Activated B cell treated with CpG ODN at 0.5 μM for 24 hours (primary cell): ENCODE measurements at regions not wholly inside any gene's neighbourhood (a gene's known extent, or its start where the extent isn't known, plus 50 kb on each side); places are given as distances from the start of the nearest gene placed in this dataset.
"Not testable (repeated sequence)": the region's sequence is repeated elsewhere in the genome, so short reads cannot be mapped to it uniquely, and the experiment has no call there.

ENCODE experiments used
- ATAC-seq: fragments of 200-7000 bp; cut with Tn5 transposase; one replicate; pipeline ENCODE4 v1.10.0; 2021; ENCODE audit warnings: low read depth, mild to moderate bottlenecking, moderate library complexity
- CTCF ChIA-PET: fragments of 350-600 bp; sonication (Branson Sonifier 250); formaldehyde crosslinking; loops from one replicate; lab custom pipeline; 2021; ENCODE audit warnings: antibody characterized with exemption; lab: Charles Lee
- POLR2A ChIA-PET: fragments of 350-600 bp; sonication (Branson Sonifier 250); formaldehyde crosslinking; loops from one replicate; lab custom pipeline; 2021; ENCODE audit warnings: antibody characterized with exemption; lab: Charles Lee
- DNase-seq: peaks from one replicate; pipeline ENCODE4 v3.0.0; 2022
- H3K27ac Mint-ChIP-seq: one replicate; pipeline ENCODE4 v1.8.0; 2020; ENCODE audit warnings: mixed read lengths
- H3K27me3 Mint-ChIP-seq: one replicate; pipeline ENCODE4 v1.8.0; 2021; ENCODE audit warnings: mixed read lengths
- H3K36me3 Mint-ChIP-seq: one replicate; pipeline ENCODE4 v1.8.0; 2021; ENCODE audit warnings: low read depth, mixed read lengths
- H3K4me1 Mint-ChIP-seq: one replicate; pipeline ENCODE4 v1.8.0; 2021; ENCODE audit warnings: mixed read lengths
- H3K4me3 Mint-ChIP-seq: one replicate; pipeline ENCODE4 v1.8.0; 2020; ENCODE audit warnings: mild to moderate bottlenecking, mixed read lengths
- H3K9me3 Mint-ChIP-seq: one replicate; pipeline ENCODE4 v1.8.0; 2020; ENCODE audit warnings: mixed read lengths
- intact Hi-C: fragments of 100-400 bp; cut with micrococcal nuclease; formaldehyde crosslinking; loops from one replicate; pipeline ENCODE4 v1.15.1; 2024
- TF ChIP-seq, protein P1 (sequence below): fragments of 200-600 bp; IDR thresholded peaks from one replicate; pipeline ENCODE4 v1.8.0; 2022; ENCODE audit warnings: antibody characterized with exemption, mild to moderate bottlenecking

DNA sequence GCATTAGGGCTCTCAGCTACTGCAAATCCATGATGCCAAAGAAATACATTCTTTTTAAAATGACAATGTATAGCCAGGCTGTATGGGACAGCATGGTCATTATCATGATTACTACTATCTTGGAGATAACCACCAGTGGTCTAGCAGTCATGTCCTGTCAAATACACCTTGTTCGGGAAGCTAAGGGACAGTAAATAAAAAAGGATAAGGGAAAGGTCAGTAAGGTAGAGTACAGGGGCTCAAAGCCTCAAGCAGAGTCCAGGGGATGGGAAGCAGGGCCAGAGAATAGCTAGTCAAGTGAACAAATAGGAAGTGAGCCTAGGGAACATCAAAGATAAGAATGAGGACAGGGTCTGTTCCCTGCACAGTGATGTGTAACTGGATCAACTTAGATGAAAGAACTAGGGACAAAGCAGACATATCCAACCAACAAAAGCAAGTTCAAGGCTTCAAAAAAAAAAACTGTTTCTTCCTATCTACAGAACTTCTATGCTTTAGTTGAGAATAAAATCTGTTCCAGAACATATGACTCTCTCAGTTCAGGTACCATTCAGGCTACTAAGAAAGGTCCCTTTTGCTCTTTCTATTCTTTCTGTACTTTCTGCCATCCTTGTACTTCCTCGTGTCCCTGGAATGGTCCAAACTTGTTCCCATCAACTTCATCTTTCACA, 62.9 kb upstream of the EHBP1 start:
- ChIA-PET POLR2A (no interaction called here), CTCF (no interaction called here)
- H3K36me3 Mint-ChIP-seq = no peaks in the 10 kb centered on the region
- intact Hi-C loops = no loop called here
- no peak overlapping the region for H3K27ac Mint-ChIP-seq
- H3K4me3 Mint-ChIP-seq = no peak overlapping the region
- H3K9me3 Mint-ChIP-seq = peaks cover 2% of the 10 kb centered on the region
- H3K27me3 Mint-ChIP-seq = no peaks in the 10 kb centered on the region
- TF ChIP-seq, protein P1, sequence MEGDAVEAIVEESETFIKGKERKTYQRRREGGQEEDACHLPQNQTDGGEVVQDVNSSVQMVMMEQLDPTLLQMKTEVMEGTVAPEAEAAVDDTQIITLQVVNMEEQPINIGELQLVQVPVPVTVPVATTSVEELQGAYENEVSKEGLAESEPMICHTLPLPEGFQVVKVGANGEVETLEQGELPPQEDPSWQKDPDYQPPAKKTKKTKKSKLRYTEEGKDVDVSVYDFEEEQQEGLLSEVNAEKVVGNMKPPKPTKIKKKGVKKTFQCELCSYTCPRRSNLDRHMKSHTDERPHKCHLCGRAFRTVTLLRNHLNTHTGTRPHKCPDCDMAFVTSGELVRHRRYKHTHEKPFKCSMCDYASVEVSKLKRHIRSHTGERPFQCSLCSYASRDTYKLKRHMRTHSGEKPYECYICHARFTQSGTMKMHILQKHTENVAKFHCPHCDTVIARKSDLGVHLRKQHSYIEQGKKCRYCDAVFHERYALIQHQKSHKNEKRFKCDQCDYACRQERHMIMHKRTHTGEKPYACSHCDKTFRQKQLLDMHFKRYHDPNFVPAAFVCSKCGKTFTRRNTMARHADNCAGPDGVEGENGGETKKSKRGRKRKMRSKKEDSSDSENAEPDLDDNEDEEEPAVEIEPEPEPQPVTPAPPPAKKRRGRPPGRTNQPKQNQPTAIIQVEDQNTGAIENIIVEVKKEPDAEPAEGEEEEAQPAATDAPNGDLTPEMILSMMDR = no peak
- no peaks in the 10 kb centered on the region for H3K4me1 Mint-ChIP-seq
- no peak for ATAC-seq
- DNase-seq = no peak

DNA sequence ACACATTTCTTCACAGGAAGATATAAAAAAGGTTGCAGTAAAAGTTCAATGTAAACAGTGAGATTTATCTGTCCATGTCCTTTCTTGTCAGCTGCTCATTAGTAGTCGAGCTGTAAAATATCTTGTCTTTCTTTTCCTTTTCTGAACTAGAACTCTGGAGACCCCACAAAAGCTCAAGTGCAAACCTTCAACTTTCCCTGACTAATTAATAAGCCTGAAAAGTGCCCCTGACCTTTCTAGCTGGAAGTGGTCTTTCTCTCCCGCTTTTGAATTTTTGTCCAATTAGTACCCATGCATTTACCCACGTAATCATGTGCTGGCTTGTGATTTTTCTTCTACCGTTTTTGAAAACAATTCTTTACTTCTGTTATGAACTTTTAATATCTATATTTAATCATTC, 63.6 kb upstream of the EHBP1 start:
- no peak overlapping the region for H3K4me3 Mint-ChIP-seq
- H3K36me3 Mint-ChIP-seq = no peaks in the 10 kb centered on the region
- H3K9me3 Mint-ChIP-seq = peaks cover 2% of the 10 kb centered on the region
- H3K27me3 Mint-ChIP-seq = no peaks in the 10 kb centered on the region
- no peak overlapping the region for H3K27ac Mint-ChIP-seq
- POLR2A ChIA-PET = no interaction called here
- ATAC-seq = no peak
- TF ChIP-seq, protein P1 = no peak
- H3K4me1 Mint-ChIP-seq = no peaks in the 10 kb centered on the region
- intact Hi-C loops = no loop called here
- CTCF ChIA-PET = no interaction called here
- no peak for DNase-seq

DNA sequence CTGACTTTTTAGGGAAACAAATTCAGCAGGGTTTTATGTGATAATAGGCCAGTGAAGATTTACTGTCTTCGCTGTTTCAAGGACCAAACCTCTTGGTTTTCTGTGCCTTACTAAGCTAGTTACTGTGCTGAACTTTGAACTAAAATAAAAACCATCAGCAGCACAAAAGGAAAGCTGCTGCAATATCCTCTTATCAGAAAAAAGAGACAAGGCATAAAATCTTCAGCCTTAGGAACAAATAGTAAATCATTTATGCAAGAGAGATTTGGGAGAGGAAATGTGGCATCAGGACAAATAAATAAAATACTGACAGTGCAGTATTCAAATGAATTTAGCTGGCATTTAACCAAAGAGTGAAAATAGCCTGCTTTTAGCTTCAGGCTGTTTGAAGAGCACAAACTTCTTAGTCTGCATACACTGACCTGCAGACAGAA, 64.1 kb upstream of the EHBP1 start:
- intact Hi-C loops = no loop called here
- no peak for DNase-seq
- Mint-ChIP-seq H3K27ac (no peak overlapping the region), H3K9me3 (peaks cover 2% of the 10 kb centered on the region), H3K36me3 (no peaks in the 10 kb centered on the region), H3K4me1 (no peaks in the 10 kb centered on the region), H3K27me3 (no peaks in the 10 kb centered on the region), H3K4me3 (no peak overlapping the region)
- POLR2A ChIA-PET = no interaction called here
- TF ChIP-seq, protein P1 = no peak
- CTCF ChIA-PET = no interaction called here
- no peak for ATAC-seq

DNA sequence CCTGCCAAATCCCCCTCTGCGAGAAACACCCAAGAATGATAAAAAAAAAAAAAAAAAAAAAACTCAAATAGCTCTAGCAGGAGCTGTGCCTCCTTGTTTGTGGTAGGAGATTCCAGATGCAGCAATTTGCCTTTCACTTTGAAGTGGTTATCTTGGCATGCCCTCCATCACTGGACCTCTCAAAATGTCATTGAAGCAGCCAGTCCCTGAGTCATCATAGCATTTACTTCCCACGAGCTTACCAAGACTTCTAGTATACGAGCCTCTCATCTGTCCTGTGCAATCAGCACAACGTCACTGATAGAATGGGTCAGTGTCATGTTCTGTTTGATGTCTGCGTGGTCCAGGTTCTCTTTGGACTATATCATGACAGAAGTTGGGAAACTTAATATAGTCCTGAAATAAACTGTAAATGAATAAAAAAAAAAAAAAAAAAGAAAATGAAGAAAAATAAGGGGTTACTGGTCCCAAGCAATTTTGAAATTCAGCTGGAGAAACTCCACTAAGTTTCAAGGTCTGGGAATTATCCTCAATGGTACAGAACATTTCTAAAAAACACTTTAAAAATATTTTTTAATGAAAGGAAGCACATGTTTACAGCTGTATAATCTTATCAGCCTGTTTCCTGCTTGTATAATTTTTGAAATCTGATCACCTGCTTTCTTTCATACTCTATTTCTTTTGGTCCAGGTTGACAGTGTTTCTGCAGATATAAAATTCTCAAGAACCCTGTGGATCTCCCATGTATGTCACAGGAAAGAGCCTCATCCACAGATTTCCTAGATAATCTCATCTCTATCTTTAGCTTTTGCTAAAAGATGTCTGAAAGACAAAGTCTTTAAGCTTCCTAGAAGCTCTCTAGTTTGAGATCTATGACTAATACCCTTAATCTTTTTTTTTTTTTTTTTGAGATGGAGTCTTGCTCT, 74.1 kb upstream of the EHBP1 start:
- intact Hi-C loops = no loop called here
- CTCF ChIA-PET = no interaction called here
- no peak overlapping the region for H3K4me3 Mint-ChIP-seq
- POLR2A ChIA-PET = no interaction called here
- DNase-seq (no peak), ATAC-seq (no peak)
- no peak overlapping the region for H3K27ac Mint-ChIP-seq
- TF ChIP-seq, protein P1 = no peak
- no peaks in the 10 kb centered on the region for H3K4me1 Mint-ChIP-seq
- peaks cover 9% of the 10 kb centered on the region for H3K9me3 Mint-ChIP-seq
- H3K27me3 Mint-ChIP-seq = peaks cover 17% of the 10 kb centered on the region
- H3K36me3 Mint-ChIP-seq = no peaks in the 10 kb centered on the region

DNA sequence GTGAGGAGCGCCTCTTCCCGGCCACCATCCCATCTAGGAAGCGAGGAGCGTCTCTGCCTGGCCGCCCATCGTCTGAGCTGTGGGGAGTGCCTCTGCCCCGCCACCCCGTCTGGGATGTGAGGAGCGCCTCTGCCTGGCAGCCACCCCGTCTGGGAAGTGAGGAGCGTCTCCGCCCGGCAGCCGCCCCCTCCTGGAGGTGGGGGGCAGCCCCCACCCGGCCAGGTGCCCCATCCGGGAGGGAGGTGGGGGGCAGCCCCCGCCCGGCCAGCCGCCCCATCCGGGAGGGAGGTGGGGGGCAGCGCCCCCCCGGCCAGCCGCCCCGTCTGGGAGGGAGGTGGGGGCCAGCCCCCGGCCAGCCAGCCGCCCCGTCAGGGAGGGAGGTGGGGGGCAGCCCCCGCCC, 75.3 kb upstream of the EHBP1 start:
- CTCF ChIA-PET, H3K36me3 Mint-ChIP-seq, POLR2A ChIA-PET, H3K27ac Mint-ChIP-seq, H3K4me1 Mint-ChIP-seq, H3K9me3 Mint-ChIP-seq, ATAC-seq, H3K4me3 Mint-ChIP-seq, intact Hi-C loops, DNase-seq: not testable (repeated sequence)
- peaks cover 12% of the 10 kb centered on the region for H3K27me3 Mint-ChIP-seq

DNA sequence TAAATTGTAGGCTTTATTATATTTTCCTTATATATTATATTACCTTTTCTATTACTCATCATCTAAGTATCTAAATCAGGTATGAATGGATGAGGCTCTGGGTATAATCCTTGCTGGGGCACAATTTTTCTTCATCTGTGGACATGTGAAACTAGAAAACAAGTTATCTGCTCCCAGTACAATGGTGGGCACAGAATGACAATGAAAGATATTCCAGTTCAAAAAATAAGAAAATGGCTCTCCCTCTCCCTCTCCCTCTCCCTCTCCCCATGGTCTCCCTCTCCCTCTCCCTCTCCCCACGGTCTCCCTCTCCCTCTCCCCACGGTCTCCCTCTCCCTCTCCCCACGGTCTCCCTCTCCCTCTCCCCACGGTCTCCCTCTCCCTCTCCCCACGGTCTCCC, 76.2 kb upstream of the EHBP1 start:
- DNase-seq, H3K27ac Mint-ChIP-seq, intact Hi-C loops, H3K9me3 Mint-ChIP-seq, CTCF ChIA-PET, POLR2A ChIA-PET, H3K4me3 Mint-ChIP-seq, H3K36me3 Mint-ChIP-seq, H3K27me3 Mint-ChIP-seq, ATAC-seq, H3K4me1 Mint-ChIP-seq: not testable (repeated sequence)
